RWPE1 (cell line): ENCODE measurements at regions not wholly inside any gene's neighbourhood (a gene's known extent, or its start where the extent isn't known, plus 50 kb on each side); places are given as distances from the start of the nearest gene placed in this dataset.
"Not testable (repeated sequence)": the region's sequence is repeated elsewhere in the genome, so short reads cannot be mapped to it uniquely, and the experiment has no call there.

Experiments
- CTCF ChIA-PET: fragments of 350-600 bp; sonication (Branson Sonifier 250); formaldehyde crosslinking; extraction: SDS; loops from one replicate; lab custom pipeline; 2021; lab: Yijun Ruan, JAX
- POLR2A ChIA-PET: fragments of 400-600 bp; formaldehyde crosslinking; extraction: SDS; loops from one replicate; lab custom pipeline; 2020; ENCODE audit warnings: antibody characterized with exemption; ENCODE audit not compliant: low non-redundant PET; lab: Yijun Ruan, JAX
- DNase-seq: peaks from one replicate; pipeline ENCODE4 v3.0.0; 2012; ENCODE audit warnings: low spot score
- H3K27ac ChIP-seq: fragments of 450-650 bp; 2 replicates; pipeline ENCODE4 v1.5.1; 2017
- TF ChIP-seq, protein P1 (sequence below): fragments of 450-650 bp; conservative IDR thresholded peaks from 2 replicates; pipeline ENCODE4 v1.5.1; 2017; ENCODE audit warnings: low read depth, mild to moderate bottlenecking

DNA sequence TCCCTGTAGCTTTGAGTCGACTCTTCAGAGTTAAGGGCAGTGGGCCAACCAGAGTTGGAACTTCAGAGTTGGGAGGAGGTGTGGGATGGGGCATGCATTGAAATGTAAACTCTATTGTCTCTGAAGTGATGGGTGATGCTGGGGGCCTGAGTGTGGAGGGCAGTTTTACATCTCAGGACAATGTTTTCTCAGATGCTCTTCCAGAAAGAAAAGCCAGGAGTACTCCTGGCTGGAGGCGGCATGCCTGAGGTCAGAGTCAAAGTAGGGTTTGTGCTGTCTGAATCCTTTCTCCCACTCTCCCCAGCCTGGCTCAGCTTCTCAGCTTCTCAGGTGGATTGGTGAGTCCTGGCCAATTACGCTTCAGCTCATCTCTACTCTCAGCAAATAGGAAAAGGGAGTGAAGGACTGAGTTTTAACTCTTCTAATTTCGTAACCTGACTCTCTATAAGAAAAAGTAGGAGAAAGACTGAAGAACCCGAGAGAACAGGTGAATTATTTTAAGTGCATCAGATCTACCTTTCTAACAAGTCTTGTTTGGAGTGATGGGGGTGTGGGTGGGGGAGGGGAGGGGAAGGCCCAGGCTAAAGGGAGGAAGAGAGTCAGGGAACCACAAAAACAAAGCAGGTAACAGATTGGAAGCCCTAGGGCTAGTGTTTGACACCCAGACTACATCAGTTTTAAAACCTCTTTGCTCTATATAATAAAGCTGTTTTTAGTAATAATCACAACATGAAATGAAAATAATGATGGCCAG is 107.5 kb upstream of the PELI1 start:
- CTCF ChIA-PET, result no interaction called here
- POLR2A ChIA-PET, result no interaction called here
- H3K27ac ChIP-seq, result no peak overlapping the region
- DNase-seq, result no peak
- TF ChIP-seq, protein P1, sequence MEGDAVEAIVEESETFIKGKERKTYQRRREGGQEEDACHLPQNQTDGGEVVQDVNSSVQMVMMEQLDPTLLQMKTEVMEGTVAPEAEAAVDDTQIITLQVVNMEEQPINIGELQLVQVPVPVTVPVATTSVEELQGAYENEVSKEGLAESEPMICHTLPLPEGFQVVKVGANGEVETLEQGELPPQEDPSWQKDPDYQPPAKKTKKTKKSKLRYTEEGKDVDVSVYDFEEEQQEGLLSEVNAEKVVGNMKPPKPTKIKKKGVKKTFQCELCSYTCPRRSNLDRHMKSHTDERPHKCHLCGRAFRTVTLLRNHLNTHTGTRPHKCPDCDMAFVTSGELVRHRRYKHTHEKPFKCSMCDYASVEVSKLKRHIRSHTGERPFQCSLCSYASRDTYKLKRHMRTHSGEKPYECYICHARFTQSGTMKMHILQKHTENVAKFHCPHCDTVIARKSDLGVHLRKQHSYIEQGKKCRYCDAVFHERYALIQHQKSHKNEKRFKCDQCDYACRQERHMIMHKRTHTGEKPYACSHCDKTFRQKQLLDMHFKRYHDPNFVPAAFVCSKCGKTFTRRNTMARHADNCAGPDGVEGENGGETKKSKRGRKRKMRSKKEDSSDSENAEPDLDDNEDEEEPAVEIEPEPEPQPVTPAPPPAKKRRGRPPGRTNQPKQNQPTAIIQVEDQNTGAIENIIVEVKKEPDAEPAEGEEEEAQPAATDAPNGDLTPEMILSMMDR, result no peak

DNA sequence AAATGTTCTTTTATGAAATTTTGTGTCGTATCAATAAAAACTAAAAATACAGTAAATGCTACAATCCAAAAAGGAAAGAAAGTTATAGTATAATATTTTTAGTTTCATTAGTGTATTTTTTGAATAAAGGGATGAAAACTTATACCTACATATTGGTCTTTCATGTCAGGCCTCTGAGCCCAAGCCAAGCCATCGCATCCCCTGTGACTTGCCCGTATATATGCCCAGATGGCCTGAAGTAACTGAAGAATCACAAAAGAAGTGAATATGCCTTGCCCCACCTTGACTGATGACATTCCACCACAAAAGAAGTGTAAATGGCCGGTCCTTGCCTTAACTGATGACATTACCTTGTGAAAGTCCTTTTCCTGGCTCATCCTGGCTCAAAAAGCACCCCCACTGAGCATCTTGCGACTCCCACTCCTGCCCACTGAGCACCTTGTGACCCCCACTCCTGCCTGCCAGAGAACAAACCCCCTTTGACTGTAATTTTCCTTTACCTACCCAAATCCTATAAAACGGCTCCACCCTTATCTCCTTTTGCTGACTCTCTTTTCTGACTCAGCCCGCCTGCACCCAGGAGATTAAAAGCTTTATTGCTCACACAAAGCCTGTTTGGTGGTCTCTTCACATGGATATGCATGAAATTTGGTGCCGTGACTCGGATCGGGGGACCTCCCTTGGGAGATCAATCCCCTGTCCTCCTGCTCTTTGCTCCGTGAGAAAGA is 108.2 kb upstream of the PELI1 start:
- CTCF ChIA-PET, POLR2A ChIA-PET, H3K27ac ChIP-seq, DNase-seq: not testable (repeated sequence)

DNA sequence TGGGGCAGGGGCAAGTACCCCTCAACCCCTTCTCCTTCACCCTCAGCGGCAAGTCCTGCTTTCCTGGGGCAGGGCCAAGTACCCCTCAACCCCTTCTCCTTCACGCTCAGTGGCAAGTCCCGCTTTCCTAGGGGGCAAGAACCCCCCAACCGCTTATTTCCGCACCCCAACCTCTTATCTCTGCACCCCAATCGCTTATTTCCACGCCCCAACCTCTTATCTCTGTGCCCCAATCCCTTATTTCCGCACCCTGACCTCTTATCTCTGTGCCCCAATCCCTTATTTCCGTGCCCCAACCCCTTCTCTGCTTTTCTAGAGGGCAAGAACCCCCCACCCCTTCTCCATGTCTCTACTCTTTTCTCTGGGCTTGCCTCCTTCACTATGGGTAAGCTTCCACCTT is 109.2 kb upstream of the PELI1 start:
- POLR2A ChIA-PET, CTCF ChIA-PET, DNase-seq, H3K27ac ChIP-seq: not testable (repeated sequence)

DNA sequence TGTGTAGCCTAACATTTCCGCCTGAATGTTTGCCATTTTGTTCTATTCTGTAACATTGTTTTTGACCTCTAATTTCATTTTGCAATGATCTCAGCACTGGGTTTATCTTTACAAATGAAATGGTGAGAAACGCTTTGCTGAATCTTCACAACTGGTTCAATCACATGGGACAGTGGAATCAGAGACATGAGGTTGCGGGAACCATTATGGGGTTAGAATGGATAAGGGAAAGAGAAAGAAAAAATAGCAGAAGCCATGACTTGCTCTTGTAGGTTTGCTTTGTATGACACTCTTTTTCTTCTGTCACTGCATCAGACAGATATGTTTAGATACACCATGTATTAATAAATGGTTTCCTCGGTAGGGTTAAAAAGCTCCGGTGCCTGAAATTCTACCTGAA is 114.3 kb upstream of the PELI1 start:
- DNase-seq, result no peak
- H3K27ac ChIP-seq, result no peak overlapping the region
- ChIA-PET POLR2A (no interaction called here), CTCF (no interaction called here)
- TF ChIP-seq, protein P1, result no peak

DNA sequence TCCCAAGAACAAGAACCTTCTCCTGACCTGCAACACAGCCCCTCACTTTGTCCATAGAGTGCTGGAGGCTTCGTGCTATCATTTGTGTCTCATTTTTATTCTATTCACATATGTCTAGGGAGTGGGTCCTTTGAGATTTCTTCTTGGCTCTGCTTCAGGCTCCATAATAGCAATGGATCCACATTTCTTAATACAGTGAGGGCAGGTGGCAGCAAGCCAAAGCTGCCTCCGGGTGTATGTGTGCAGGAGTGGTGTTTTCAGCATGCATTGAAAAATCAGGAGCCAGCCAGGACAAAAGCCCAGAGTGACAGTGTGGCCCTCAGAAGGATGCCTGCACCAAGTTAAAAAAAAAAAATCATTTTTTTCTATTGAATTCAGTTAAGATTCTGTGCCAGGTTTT is 115.1 kb upstream of the PELI1 start:
- ChIA-PET CTCF (no interaction called here), POLR2A (no interaction called here)
- H3K27ac ChIP-seq, result peak overlapping the region; percentile 41
- TF ChIP-seq, protein P1, result no peak
- DNase-seq, result no peak

DNA sequence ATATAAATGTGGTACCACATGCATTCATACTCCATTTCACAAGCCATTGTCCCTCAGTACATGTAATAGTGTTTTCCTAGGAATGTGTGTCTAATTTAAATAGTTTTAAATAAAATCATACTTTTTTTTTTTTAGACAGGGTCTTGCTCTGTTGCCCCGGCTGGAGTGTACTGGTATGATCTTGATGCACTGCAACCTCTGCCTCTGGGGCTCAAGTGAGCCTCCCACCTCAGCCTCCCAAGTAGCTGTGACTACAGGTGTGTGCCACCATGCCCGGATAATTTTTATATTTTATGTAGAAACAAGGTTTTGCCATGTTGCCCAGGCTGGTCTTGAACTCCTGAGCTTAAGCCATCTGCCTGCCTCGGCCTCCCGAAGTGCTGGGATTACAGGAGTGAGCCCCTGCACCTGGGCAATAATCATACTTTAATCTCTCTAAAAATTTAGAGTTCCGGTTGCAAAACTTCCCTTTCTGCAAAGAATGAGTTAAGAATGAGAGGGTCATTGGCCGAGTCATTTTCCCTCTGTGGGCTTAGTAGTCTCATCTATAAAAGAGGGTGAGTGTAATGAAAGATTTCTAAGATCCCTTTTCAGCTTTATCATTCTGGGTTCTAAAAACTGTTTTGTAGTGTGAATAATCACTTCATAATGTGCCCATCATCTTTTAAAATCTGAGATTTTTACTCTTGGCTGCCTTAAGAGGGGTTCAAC is 116.0 kb upstream of the PELI1 start:
- CTCF ChIA-PET, result no interaction called here

DNA sequence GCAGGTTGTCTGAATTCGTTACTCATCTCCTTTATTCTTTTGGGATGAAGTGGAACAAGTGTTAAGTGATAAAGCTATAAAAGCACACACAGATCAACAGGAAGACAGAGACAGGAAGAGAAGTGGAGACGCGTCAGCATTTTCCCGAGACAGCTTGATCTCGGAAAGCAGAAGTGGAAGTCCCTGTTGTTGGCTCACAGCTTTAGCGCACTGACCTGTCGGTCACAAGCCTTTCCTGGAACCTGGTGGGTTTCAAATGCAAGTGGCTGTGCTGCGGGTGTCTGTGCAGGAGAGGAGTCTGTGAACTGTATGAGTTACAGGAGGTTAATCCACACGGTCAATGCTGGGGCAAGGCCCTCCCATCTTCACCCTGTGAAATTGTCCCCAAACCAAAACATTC is 116.6 kb upstream of the PELI1 start:
- DNase-seq, result no peak
- TF ChIP-seq, protein P1, result no peak
- no peak overlapping the region for H3K27ac ChIP-seq
- ChIA-PET POLR2A (no interaction called here), CTCF (no interaction called here)

More for the DNA sequence above, 116.0 kb upstream of the PELI1 start:
- no peak overlapping the region for H3K27ac ChIP-seq
- TF ChIP-seq, protein P1, result no peak
- no peak for DNase-seq
- POLR2A ChIA-PET, result no interaction called here
